HCT116 (cell line): ENCODE measurements at regions not wholly inside any gene's neighbourhood (a gene's known extent, or its start where the extent isn't known, plus 50 kb on each side); places are given as distances from the start of the nearest gene placed in this dataset.

Experiments
- CTCF ChIP-seq, 3 experiments: fragments of 200-600 bp in 1 of 3; sonication (generic) in 1 of 3; IDR thresholded peaks in 2 of 3; conservative IDR thresholded peaks in 1 of 3; 2 replicates each; pipeline ENCODE4 v1.5.1; 2012 to 2017; ENCODE audit warnings: low read depth in 2 of 3, low read length in 2 of 3, antibody characterized with exemption in 1 of 3, borderline replicate concordance in 1 of 3, control low read depth in 1 of 3, mild to moderate bottlenecking in 1 of 3, mixed read lengths in 1 of 3, mixed run types in 1 of 3, moderate library complexity in 1 of 3; ENCODE audit not compliant: insufficient read depth in 1 of 3
- EZH2phosphoT487 ChIP-seq: fragments of 200-600 bp; IDR thresholded peaks from 2 replicates; pipeline ENCODE4 v1.6.1; 2018; ENCODE audit warnings: antibody characterized with exemption, borderline replicate concordance
- POLR2A ChIP-seq: IDR thresholded peaks from 2 replicates; pipeline ENCODE4 v1.7.0; 2011; ENCODE audit warnings: borderline replicate concordance; ENCODE audit not compliant: insufficient read depth, insufficient read length; ENCODE audit errors: extremely low read depth
- RAD21 ChIP-seq: IDR thresholded peaks from 2 replicates; pipeline ENCODE4 v1.6.1; 2012; ENCODE audit warnings: low read depth, mild to moderate bottlenecking
- ZBTB33 ChIP-seq: IDR thresholded peaks from 2 replicates; pipeline ENCODE4 v1.6.1; 2011; ENCODE audit warnings: mild to moderate bottlenecking, low read length, moderate library complexity; ENCODE audit not compliant: insufficient replicate concordance; ENCODE audit errors: extremely low read depth

- TF ChIP-seq CTCF (IDR thresholded peaks at IDR 0.05 in 2 of 3, conservative IDR thresholded peaks at IDR 0.05 in 1 of 3; ENCODE audit: borderline replicate concordance in 1 of 3, insufficient read depth in 1 of 3, low read depth in 2 of 3, low read length in 2 of 3) (no peak), POLR2A (no peak), EZH2phosphoT487 (no peak), ZBTB33 (no peak), RAD21 (no peak)
Measured at GRCh38 chr2:57111531-57111930, 927.7 kb downstream of the CCDC85A start.
